Amygdala (tissue), 56 donors: ENCODE measurements at regions not wholly inside any gene's neighbourhood (a gene's known extent, or its start where the extent isn't known, plus 50 kb on each side); places are given as distances from the start of the nearest gene placed in this dataset.
"Not testable (repeated sequence)": the region's sequence is repeated elsewhere in the genome, so short reads cannot be mapped to it uniquely, and the experiment has no call there.

ENCODE experiments used
- DNase-seq, 56 donors: peaks; one replicate each; lab custom pipeline; 2025; lab: John Stamatoyannopoulos, UW

- no peak for DNase-seq
Measured at GRCh38 chr3:135393159-135393558, 572.4 kb upstream of the PPP2R3A start.

- no peak for DNase-seq
Measured at GRCh38 chr3:135393898-135394525, 571.5 kb upstream of the PPP2R3A start.

GRCh38 chr3:135412475-135412874 lies 553.1 kb upstream of the PPP2R3A start:
- no peak for DNase-seq

GRCh38 chr3:135416182-135416581 lies 549.3 kb upstream of the PPP2R3A start:
- no peak for DNase-seq

- no peak for DNase-seq
Measured at GRCh38 chr3:135419155-135419554, 546.4 kb upstream of the PPP2R3A start.

GRCh38 chr3:135426508-135426907 lies 539.0 kb upstream of the PPP2R3A start:
- DNase-seq: no peak

- DNase-seq: no peak
Measured at GRCh38 chr3:135432402-135432801, 533.1 kb upstream of the PPP2R3A start.

GRCh38 chr3:135438889-135439597 lies 526.5 kb upstream of the PPP2R3A start:
- DNase-seq: not testable (repeated sequence)

- not testable (repeated sequence) for DNase-seq
Measured at GRCh38 chr3:135439632-135440031, 525.9 kb upstream of the PPP2R3A start.

- no peak for DNase-seq
Measured at GRCh38 chr3:135440233-135440632, 525.3 kb upstream of the PPP2R3A start.

- DNase-seq: no peak
Measured at GRCh38 chr3:135440746-135441145, 524.8 kb upstream of the PPP2R3A start.

- DNase-seq: no peak
Measured at GRCh38 chr3:135444058-135444457, 521.5 kb upstream of the PPP2R3A start.

- DNase-seq: no peak
Measured at GRCh38 chr3:135447483-135447882, 518.0 kb upstream of the PPP2R3A start.

GRCh38 chr3:135448520-135448919 lies 517.0 kb upstream of the PPP2R3A start:
- no peak for DNase-seq

GRCh38 chr3:135449046-135449445 lies 516.5 kb upstream of the PPP2R3A start:
- no peak for DNase-seq

GRCh38 chr3:135451037-135451785 lies 514.3 kb upstream of the PPP2R3A start:
- no peak for DNase-seq

- no peak for DNase-seq
Measured at GRCh38 chr3:135452881-135453280, 512.6 kb upstream of the PPP2R3A start.

GRCh38 chr3:135453326-135453725 lies 512.2 kb upstream of the PPP2R3A start:
- DNase-seq: no peak

GRCh38 chr3:135454890-135455289 lies 510.6 kb upstream of the PPP2R3A start:
- no peak for DNase-seq

- DNase-seq: peak in 1 of 56 donors; percentile 2
Measured at GRCh38 chr3:135456108-135456790, 509.3 kb upstream of the PPP2R3A start.
